K562 (cell line): ENCODE measurements at regions not wholly inside any gene's neighbourhood (a gene's known extent, or its start where the extent isn't known, plus 50 kb on each side); places are given as distances from the start of the nearest gene placed in this dataset.
A peak's percentile ranks its signal among the peaks of the same experiment; 100 is the strongest.

ENCODE experiments used
- ATAC-seq: fragments of 200-7000 bp; cut with Tn5 transposase; 3 replicates; pipeline ENCODE4 v1.9.1; 2020; ENCODE audit warnings: moderate library complexity
- BruUV-seq: library from RNA; stranded (reverse); fragments of 400-500 nt; replicated peaks from 2 replicates; lab custom pipeline; 2021; lab: Mats Ljungman, UMichigan
- CTCF ChIA-PET: fragments of 300-600 bp; formaldehyde crosslinking; extraction: SDS; loops from one replicate; lab custom pipeline; 2021; ENCODE audit warnings: low intra/inter-chr PET ratio; lab: Yijun Ruan, JAX
- POLR2A ChIA-PET: fragments of 300-600, 350-650 bp; sonication (Branson Sonifier 250); formaldehyde crosslinking; extraction: SDS; loops from one replicate; lab custom pipeline; 2021; ENCODE audit warnings: antibody characterized with exemption, inconsistent platforms; lab: Yijun Ruan, JAX
- DNase-seq, 4 experiments: peaks; one replicate each; pipeline versions ENCODE4 v3.0.0 to v3.0.0-alpha.2; 2011 to 2018; ENCODE audit warnings: low spot score in 3 of 4, mixed read lengths in 3 of 4; ENCODE audit errors: extremely low read depth in 1 of 4
- FAIRE-seq: peaks from 2 replicates; lab custom pipeline; 2011; peaks lifted over from hg19 to GRCh38; lab: Jason Lieb, UNC
- H2AFZ ChIP-seq: 2 replicates; pipeline ENCODE4 v1.6.0; 2011; ENCODE audit warnings: low read depth, low read length, control low read depth, inconsistent platforms
- H3K27ac ChIP-seq: fragments of 200-600 bp; 3 replicates; pipeline ENCODE4 v1.8.0; 2011; ENCODE audit warnings: low read depth, mild to moderate bottlenecking, control low read depth, inconsistent platforms, low read length, moderate library complexity, mixed read lengths; ENCODE audit errors: extremely low read depth
- H3K27me3 ChIP-seq, 2 experiments: fragments of 300-600 bp in 1 of 2; 2 replicates in 1 of 2; 3 replicates in 1 of 2; pipeline versions ENCODE4 v1.6.0 to v1.8.0; 2011; ENCODE audit warnings: inconsistent platforms in 2 of 2, low read length in 2 of 2, mild to moderate bottlenecking in 1 of 2, mixed read lengths in 1 of 2, moderate library complexity in 1 of 2; ENCODE audit not compliant: control insufficient read depth in 2 of 2, insufficient read depth in 2 of 2
- H3K36me3 ChIP-seq: fragments of 300-600 bp; 3 replicates; pipeline ENCODE4 v1.8.0; 2011; ENCODE audit warnings: mild to moderate bottlenecking, low read length, inconsistent platforms; ENCODE audit not compliant: control insufficient read depth, insufficient read depth
- H3K4me1 ChIP-seq, 2 experiments: fragments of 200-600 bp in 1 of 2; replicated peaks in 1 of 2; 2 replicates in 1 of 2; 3 replicates in 1 of 2; pipeline versions ENCODE4 v1.5.1 to v1.8.0; 2011; ENCODE audit warnings: inconsistent platforms in 2 of 2, low read length in 2 of 2, mild to moderate bottlenecking in 1 of 2, mixed read lengths in 1 of 2, moderate library complexity in 1 of 2; ENCODE audit not compliant: control insufficient read depth in 2 of 2, insufficient read depth in 2 of 2
- H3K4me2 ChIP-seq: 2 replicates; pipeline ENCODE4 v1.6.1; 2011; ENCODE audit warnings: low read length, control low read depth, inconsistent platforms, mixed read lengths; ENCODE audit not compliant: insufficient read depth
- H3K4me3 ChIP-seq: fragments of 200-600 bp; sonication (generic), shearing (Covaris generic); 2 replicates; pipeline ENCODE4 v1.5.1; 2016; ENCODE audit warnings: control low read depth, inconsistent platforms
- H3K79me2 ChIP-seq: fragments of 200-600 bp; 3 replicates; pipeline ENCODE4 v1.8.0; 2011; ENCODE audit warnings: low read length, inconsistent platforms; ENCODE audit not compliant: control insufficient read depth, insufficient read depth
- H3K9ac ChIP-seq, 2 experiments: 2 replicates each; pipeline versions ENCODE4 v1.6.0 to v1.6.1; 2011; ENCODE audit warnings: low read depth in 2 of 2, low read length in 2 of 2, control low read depth in 1 of 2, inconsistent platforms in 1 of 2, mild to moderate bottlenecking in 1 of 2, mixed read lengths in 1 of 2; ENCODE audit not compliant: insufficient read depth in 1 of 2
- H3K9me1 ChIP-seq: one replicate; pipeline ENCODE4 v1.6.0; 2011; ENCODE audit warnings: inconsistent platforms, mild to moderate bottlenecking, low read length, moderate library complexity; ENCODE audit not compliant: control insufficient read depth, insufficient read depth
- H3K9me3 ChIP-seq: replicated peaks from 2 replicates; pipeline ENCODE4 v1.5.1; 2011; ENCODE audit warnings: low read depth, low read length, inconsistent platforms; ENCODE audit not compliant: control insufficient read depth, insufficient read depth
- H4K20me1 ChIP-seq: replicated peaks from 2 replicates; pipeline ENCODE4 v1.6.1; 2011; ENCODE audit warnings: low read length, inconsistent platforms, mixed read lengths; ENCODE audit not compliant: control insufficient read depth, insufficient read depth
- CBX1 ChIP-seq: sonication (generic); IDR thresholded peaks from 2 replicates; pipeline ENCODE4 v1.6.1; 2016; ENCODE audit warnings: antibody characterized with exemption, low read depth, mild to moderate bottlenecking
- DIDO1 ChIP-seq: fragments of 450-650 bp; IDR thresholded peaks from 2 replicates; pipeline ENCODE4 v1.6.1; 2016; ENCODE audit warnings: low read depth, missing biosample characterization, missing genetic modification characterization
- E2F1 ChIP-seq: sonication (generic); formaldehyde crosslinking; IDR thresholded peaks from 2 replicates; pipeline ENCODE4 v1.8.1; 2023; ENCODE audit warnings: mild to moderate bottlenecking, missing genetic modification reagents, moderate library complexity
- EP400 ChIP-seq: fragments of 450-650 bp; IDR thresholded peaks from 2 replicates; pipeline ENCODE4 v1.6.1; 2017; ENCODE audit warnings: antibody characterized with exemption, mild to moderate bottlenecking, moderate library complexity
- HDAC8 ChIP-seq: fragments of 450-650 bp; IDR thresholded peaks from 2 replicates; pipeline ENCODE4 v1.6.1; 2016; ENCODE audit warnings: mild to moderate bottlenecking, missing genetic modification characterization, moderate library complexity, missing compliant biosample characterization
- KHSRP ChIP-seq: fragments of 450-650 bp; IDR thresholded peaks from 2 replicates; pipeline ENCODE4 v1.6.1; 2017
- NELFE ChIP-seq: IDR thresholded peaks from 2 replicates; pipeline ENCODE4 v1.6.1; 2011; ENCODE audit warnings: mild to moderate bottlenecking; ENCODE audit not compliant: insufficient read depth, insufficient read length
- POLR2AphosphoS2 ChIP-seq: IDR thresholded peaks from 2 replicates; pipeline ENCODE4 v1.6.1; 2012; ENCODE audit warnings: low read length, improper control_type of control experiment
- STAT5A ChIP-seq: IDR thresholded peaks from 2 replicates; pipeline ENCODE4 v1.6.1; 2012; ENCODE audit warnings: low read length, inconsistent platforms, borderline replicate concordance
- U2AF1 ChIP-seq: fragments of 200-400 bp; formaldehyde crosslinking; optimal IDR thresholded peaks from 2 replicates; pipeline ENCODE3; 2017; ENCODE audit warnings: mild to moderate bottlenecking, low read depth, low read length, moderate library complexity
- ZNF408 ChIP-seq: fragments of 250-450 bp; sonication (Bioruptor Pico); IDR thresholded peaks from 2 replicates; pipeline ENCODE4 v1.4.0; 2020; ENCODE audit warnings: low read depth, mild to moderate bottlenecking, moderate library complexity
- ZNF780A ChIP-seq: fragments of 250-450 bp; sonication (Bioruptor Pico); IDR thresholded peaks from 2 replicates; pipeline ENCODE4 v1.5.0; 2021; ENCODE audit warnings: mild to moderate bottlenecking
- WGBS: fragments of 100-300 bp; shearing (Covaris generic); methylation state at CpG from one replicate; pipeline ENCODE4 v1.1.6; 2016; ENCODE audit warnings: low coverage, mixed read lengths; ENCODE audit not compliant: insufficient coverage; ENCODE audit errors: missing lambda C conversion rate; 5-methylcytosine and 5-hydroxymethylcytosine counted together
- in situ Hi-C: fragments of 300-500 bp; cut with MboI; formaldehyde crosslinking; loops from 4 replicates; pipeline ENCODE4 v1.15.0; 2018; ENCODE audit warnings: inconsistent platforms, mixed read lengths
- intact Hi-C: fragments of 100-400 bp; cut with micrococcal nuclease; formaldehyde crosslinking; loops from 2 replicates; pipeline ENCODE4 v1.14.2; 2022
- TF ChIP-seq, protein P1 (sequence below): fragments of 250-450 bp; sonication (Bioruptor Pico); IDR thresholded peaks from 2 replicates; pipeline ENCODE4 v1.6.1; 2021; ENCODE audit warnings: mild to moderate bottlenecking
- TF ChIP-seq, protein P2 (sequence below): sonication (generic); formaldehyde crosslinking; IDR thresholded peaks from 2 replicates; pipeline ENCODE4 v1.8.0; 2022; ENCODE audit warnings: missing genetic modification reagents, mild to moderate bottlenecking, borderline replicate concordance
- TF ChIP-seq, protein P3 (sequence below): fragments of 450-650 bp; conservative IDR thresholded peaks from 2 replicates; pipeline ENCODE4 v1.6.1; 2016; ENCODE audit warnings: missing genetic modification characterization, low read depth, mild to moderate bottlenecking, missing compliant biosample characterization, moderate library complexity

DNA sequence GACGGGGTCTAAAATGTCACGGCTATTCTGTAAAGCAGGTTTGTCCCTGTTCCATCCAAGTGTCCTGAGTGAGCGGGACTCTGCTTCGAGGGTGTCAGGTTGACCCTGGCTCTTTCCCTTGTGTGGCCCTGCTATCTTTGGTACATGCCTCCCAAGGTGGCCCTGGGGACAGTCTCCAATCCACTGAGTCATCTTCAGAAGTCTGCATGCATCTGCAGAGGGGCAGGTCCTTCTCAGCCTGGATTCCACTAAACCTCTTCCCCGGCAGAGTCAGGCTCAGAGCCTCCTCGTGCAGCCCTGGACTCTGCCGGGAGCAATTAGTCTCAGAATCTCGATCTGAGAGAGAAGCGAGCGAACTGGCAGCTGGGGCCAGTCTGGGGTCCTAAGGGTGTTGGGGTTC lies 50.1 kb upstream of the KCNJ15 start:
- WGBS = 6% methylated on average over 10 of the region's 10 CpGs
- H3K4me2 ChIP-seq = no peak overlapping the region
- ChIA-PET CTCF (interaction anchor here (1.1 kb wide), 1 partner anchor 150 kb away, joined by 3 read pairs; no protein-coding TSS in a partner anchor), POLR2A (interaction anchor here (0.6 kb wide), 1 partner anchor 234 kb away, joined by 3 read pairs; no protein-coding TSS in a partner anchor)
- no peak overlapping the region for H3K27ac ChIP-seq
- no peaks in the 10 kb centered on the region for H3K4me1 ChIP-seq
- H3K9me1 ChIP-seq = no peaks in the 10 kb centered on the region
- intact Hi-C loops (no loop called here), in situ Hi-C loops (no loop called here)
- H4K20me1 ChIP-seq = no peaks in the 10 kb centered on the region; the same call in 1 of the 2 replicates
- H3K9ac ChIP-seq = no peak overlapping the region
- TF ChIP-seq EP400 (no peak), U2AF1 (no peak), POLR2AphosphoS2 (no peak), NELFE (no peak), KHSRP (no peak), HDAC8 (tag) (no peak), STAT5A (no peak), CBX1 (no peak), E2F1 (CRISPR knock-in tag) (no peak), DIDO1 (no peak), ZNF408 (no peak), ZNF780A (no peak)
- TF ChIP-seq, protein P1, sequence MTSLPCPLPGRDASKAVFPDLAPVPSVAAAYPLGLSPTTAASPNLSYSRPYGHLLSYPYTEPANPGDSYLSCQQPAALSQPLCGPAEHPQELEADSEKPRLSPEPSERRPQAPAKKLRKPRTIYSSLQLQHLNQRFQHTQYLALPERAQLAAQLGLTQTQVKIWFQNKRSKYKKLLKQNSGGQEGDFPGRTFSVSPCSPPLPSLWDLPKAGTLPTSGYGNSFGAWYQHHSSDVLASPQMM (CRISPR knock-in tag) = no peak
- TF ChIP-seq, protein P2, sequence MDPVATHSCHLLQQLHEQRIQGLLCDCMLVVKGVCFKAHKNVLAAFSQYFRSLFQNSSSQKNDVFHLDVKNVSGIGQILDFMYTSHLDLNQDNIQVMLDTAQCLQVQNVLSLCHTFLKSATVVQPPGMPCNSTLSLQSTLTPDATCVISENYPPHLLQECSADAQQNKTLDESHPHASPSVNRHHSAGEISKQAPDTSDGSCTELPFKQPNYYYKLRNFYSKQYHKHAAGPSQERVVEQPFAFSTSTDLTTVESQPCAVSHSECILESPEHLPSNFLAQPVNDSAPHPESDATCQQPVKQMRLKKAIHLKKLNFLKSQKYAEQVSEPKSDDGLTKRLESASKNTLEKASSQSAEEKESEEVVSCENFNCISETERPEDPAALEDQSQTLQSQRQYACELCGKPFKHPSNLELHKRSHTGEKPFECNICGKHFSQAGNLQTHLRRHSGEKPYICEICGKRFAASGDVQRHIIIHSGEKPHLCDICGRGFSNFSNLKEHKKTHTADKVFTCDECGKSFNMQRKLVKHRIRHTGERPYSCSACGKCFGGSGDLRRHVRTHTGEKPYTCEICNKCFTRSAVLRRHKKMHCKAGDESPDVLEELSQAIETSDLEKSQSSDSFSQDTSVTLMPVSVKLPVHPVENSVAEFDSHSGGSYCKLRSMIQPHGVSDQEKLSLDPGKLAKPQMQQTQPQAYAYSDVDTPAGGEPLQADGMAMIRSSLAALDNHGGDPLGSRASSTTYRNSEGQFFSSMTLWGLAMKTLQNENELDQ (CRISPR knock-in tag) = no peak
- TF ChIP-seq, protein P3, sequence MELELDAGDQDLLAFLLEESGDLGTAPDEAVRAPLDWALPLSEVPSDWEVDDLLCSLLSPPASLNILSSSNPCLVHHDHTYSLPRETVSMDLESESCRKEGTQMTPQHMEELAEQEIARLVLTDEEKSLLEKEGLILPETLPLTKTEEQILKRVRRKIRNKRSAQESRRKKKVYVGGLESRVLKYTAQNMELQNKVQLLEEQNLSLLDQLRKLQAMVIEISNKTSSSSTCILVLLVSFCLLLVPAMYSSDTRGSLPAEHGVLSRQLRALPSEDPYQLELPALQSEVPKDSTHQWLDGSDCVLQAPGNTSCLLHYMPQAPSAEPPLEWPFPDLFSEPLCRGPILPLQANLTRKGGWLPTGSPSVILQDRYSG = no peak
- H3K79me2 ChIP-seq = no peaks in the 10 kb centered on the region
- no peaks in the 10 kb centered on the region for H3K9me3 ChIP-seq
- no peak for DNase-seq
- H3K36me3 ChIP-seq = no peaks in the 10 kb centered on the region
- H2AFZ ChIP-seq = no peak overlapping the region
- no peak for FAIRE-seq
- no TSS peak for BruUV-seq
- peak; percentile 42 for ATAC-seq
- no peak overlapping the region for H3K4me3 ChIP-seq
- H3K27me3 ChIP-seq = peaks cover 2 to 8% of the 10 kb centered on the region in 2 experiments; a peak in 2 of 5 replicates
